Spleen (tissue), 7 donors: ENCODE measurements at regions not wholly inside any gene's neighbourhood (a gene's known extent, or its start where the extent isn't known, plus 50 kb on each side); places are given as distances from the start of the nearest gene placed in this dataset.

Source experiments
- POLR2AphosphoS5 ChIP-seq, 3 donors: sonication (generic); formaldehyde crosslinking; IDR thresholded peaks; one replicate each; pipeline ENCODE4 v1.5.1; 2017; ENCODE audit warnings: antibody characterized with exemption in 3 of 3
- TF ChIP-seq, protein P1 (sequence below), 11 experiments: fragments of 200-600 bp in 7 of 11; fragments of 450-650 bp in 4 of 11; sonication (generic) in 4 of 11; IDR thresholded peaks in 8 of 11; conservative IDR thresholded peaks in 3 of 11; 1 replicate in 7 of 11; 2 replicates in 4 of 11; pipeline versions ENCODE4 v1.4.0 to v1.8.0; 2016 to 2021; ENCODE audit warnings: antibody characterized with exemption in 11 of 11, inconsistent platforms in 4 of 11, mild to moderate bottlenecking in 1 of 11
- donor health status: DM: no; HTN: no; CAD: no; lungs with moderate emphysema.
- donor health status: DM: no; HTN: no; CAD: no.
- donor health status: DM: no; HTN: no; CAD: no.

GRCh38 chr17:17412326-17412725, 64.5 kb upstream of the MED9 start:
- TF ChIP-seq, protein P1, sequence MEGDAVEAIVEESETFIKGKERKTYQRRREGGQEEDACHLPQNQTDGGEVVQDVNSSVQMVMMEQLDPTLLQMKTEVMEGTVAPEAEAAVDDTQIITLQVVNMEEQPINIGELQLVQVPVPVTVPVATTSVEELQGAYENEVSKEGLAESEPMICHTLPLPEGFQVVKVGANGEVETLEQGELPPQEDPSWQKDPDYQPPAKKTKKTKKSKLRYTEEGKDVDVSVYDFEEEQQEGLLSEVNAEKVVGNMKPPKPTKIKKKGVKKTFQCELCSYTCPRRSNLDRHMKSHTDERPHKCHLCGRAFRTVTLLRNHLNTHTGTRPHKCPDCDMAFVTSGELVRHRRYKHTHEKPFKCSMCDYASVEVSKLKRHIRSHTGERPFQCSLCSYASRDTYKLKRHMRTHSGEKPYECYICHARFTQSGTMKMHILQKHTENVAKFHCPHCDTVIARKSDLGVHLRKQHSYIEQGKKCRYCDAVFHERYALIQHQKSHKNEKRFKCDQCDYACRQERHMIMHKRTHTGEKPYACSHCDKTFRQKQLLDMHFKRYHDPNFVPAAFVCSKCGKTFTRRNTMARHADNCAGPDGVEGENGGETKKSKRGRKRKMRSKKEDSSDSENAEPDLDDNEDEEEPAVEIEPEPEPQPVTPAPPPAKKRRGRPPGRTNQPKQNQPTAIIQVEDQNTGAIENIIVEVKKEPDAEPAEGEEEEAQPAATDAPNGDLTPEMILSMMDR (IDR thresholded peaks at IDR 0.05 in 8 of 11, conservative IDR thresholded peaks at IDR 0.05 in 3 of 11): no peak
- TF ChIP-seq POLR2AphosphoS5 (IDR thresholded peaks at IDR 0.05): no peak
